ENCODE measurements at regions not wholly inside any gene's neighbourhood (a gene's known extent, or its start where the extent isn't known, plus 50 kb on each side); places are given as distances from the start of the nearest gene placed in this dataset.
A peak's percentile ranks its signal among the peaks of the same experiment; 100 is the strongest.

- no peak for DNase-seq (ENCODE audit: low spot score)
- TF ChIP-seq CTCF (IDR thresholded peaks at IDR 0.05; ENCODE audit: extremely low read depth, missing control alignments), result no peak
Measured at GRCh38 chr17:74088934-74089329, 114.5 kb upstream of the RPL38 start.

- no peak for TF ChIP-seq CTCF (IDR thresholded peaks at IDR 0.05; ENCODE audit: extremely low read depth, missing control alignments)
- DNase-seq (ENCODE audit: low spot score), result no peak
Measured at GRCh38 chr17:74089380-74089779, 114.1 kb upstream of the RPL38 start.

GRCh38 chr17:74089869-74090464 lies 113.5 kb upstream of the RPL38 start:
- TF ChIP-seq CTCF (IDR thresholded peaks at IDR 0.05; ENCODE audit: extremely low read depth, missing control alignments), result peak; percentile 91
- peak; percentile 73 for DNase-seq (ENCODE audit: low spot score)

- DNase-seq (ENCODE audit: low spot score), result no peak
- TF ChIP-seq CTCF (IDR thresholded peaks at IDR 0.05; ENCODE audit: extremely low read depth, missing control alignments), result no peak
Measured at GRCh38 chr17:74094651-74095050, 108.8 kb upstream of the RPL38 start.

- DNase-seq (ENCODE audit: low spot score), result no peak
- TF ChIP-seq CTCF (IDR thresholded peaks at IDR 0.05; ENCODE audit: extremely low read depth, missing control alignments), result no peak
Measured at GRCh38 chr17:74096456-74096855, 107.0 kb upstream of the RPL38 start.

- DNase-seq (ENCODE audit: low spot score), result no peak
- no peak for TF ChIP-seq CTCF (IDR thresholded peaks at IDR 0.05; ENCODE audit: extremely low read depth, missing control alignments)
Measured at GRCh38 chr17:74097450-74098135, 105.9 kb upstream of the RPL38 start.

GRCh38 chr17:74098136-74099024 lies 105.1 kb upstream of the RPL38 start:
- no peak for TF ChIP-seq CTCF (IDR thresholded peaks at IDR 0.05; ENCODE audit: extremely low read depth, missing control alignments)
- no peak for DNase-seq (ENCODE audit: low spot score)

Measured in GM20000 (cell line).